GM19239 (cell line): ENCODE measurements at regions not wholly inside any gene's neighbourhood (a gene's known extent, or its start where the extent isn't known, plus 50 kb on each side); places are given as distances from the start of the nearest gene placed in this dataset.

Source experiments
- DNase-seq: peaks from one replicate; pipeline ENCODE4 v3.0.0; 2011; ENCODE audit warnings: low spot score; ENCODE audit not compliant: insufficient read length
- FAIRE-seq: peaks from 2 replicates; lab custom pipeline; 2011; peaks lifted over from hg19 to GRCh38; lab: Jason Lieb, UNC

GRCh38 chr7:142353147-142354060, 95.5 kb upstream of the PRSS58 start:
- DNase-seq (no peak), FAIRE-seq (no peak)

- FAIRE-seq (no peak), DNase-seq (no peak)
These were observed 94.7 kb upstream of the PRSS58 start for GRCh38 chr7:142352543-142352942.

- FAIRE-seq (no peak), DNase-seq (no peak)
These were observed 93.3 kb upstream of the PRSS58 start for GRCh38 chr7:142351145-142351544.

GRCh38 chr7:142349670-142350405, 92.0 kb upstream of the PRSS58 start:
- DNase-seq (no peak), FAIRE-seq (no peak)

- DNase-seq: no peak
- FAIRE-seq: no peak
These were observed 91.1 kb upstream of the PRSS58 start for GRCh38 chr7:142348921-142349405.

GRCh38 chr7:142348100-142348499, 90.2 kb upstream of the PRSS58 start:
- DNase-seq: no peak
- FAIRE-seq: no peak

- DNase-seq (no peak), FAIRE-seq (no peak)
These were observed 89.2 kb upstream of the PRSS58 start for GRCh38 chr7:142347091-142347490.

GRCh38 chr7:142345811-142346210, 88.0 kb upstream of the PRSS58 start:
- DNase-seq (no peak), FAIRE-seq (no peak)

- FAIRE-seq (no peak), DNase-seq (no peak)
These were observed 81.0 kb upstream of the PRSS58 start for GRCh38 chr7:142338633-142339501.

GRCh38 chr7:142337054-142338001, 79.5 kb upstream of the PRSS58 start:
- FAIRE-seq (no peak), DNase-seq (no peak)

GRCh38 chr7:142334806-142335205, 76.9 kb upstream of the PRSS58 start:
- no peak for FAIRE-seq
- no peak for DNase-seq

GRCh38 chr7:142334236-142334635, 76.4 kb upstream of the PRSS58 start:
- no peak for FAIRE-seq
- no peak for DNase-seq

GRCh38 chr7:142332421-142332820, 74.6 kb upstream of the PRSS58 start:
- FAIRE-seq: no peak
- no peak for DNase-seq

- no peak for FAIRE-seq
- no peak for DNase-seq
These were observed 74.1 kb upstream of the PRSS58 start for GRCh38 chr7:142331941-142332340.

GRCh38 chr7:142329062-142329790, 71.4 kb upstream of the PRSS58 start:
- no peak for FAIRE-seq
- no peak for DNase-seq

- FAIRE-seq (no peak), DNase-seq (no peak)
These were observed 70.7 kb upstream of the PRSS58 start for GRCh38 chr7:142328551-142328950.

GRCh38 chr7:142327628-142328405, 70.0 kb upstream of the PRSS58 start:
- FAIRE-seq: no peak
- no peak for DNase-seq

- no peak for DNase-seq
- FAIRE-seq: no peak
These were observed 65.8 kb upstream of the PRSS58 start for GRCh38 chr7:142323706-142324105.
